ENCODE measurements at regions not wholly inside any gene's neighbourhood (a gene's known extent, or its start where the extent isn't known, plus 50 kb on each side); places are given as distances from the start of the nearest gene placed in this dataset.

DNA sequence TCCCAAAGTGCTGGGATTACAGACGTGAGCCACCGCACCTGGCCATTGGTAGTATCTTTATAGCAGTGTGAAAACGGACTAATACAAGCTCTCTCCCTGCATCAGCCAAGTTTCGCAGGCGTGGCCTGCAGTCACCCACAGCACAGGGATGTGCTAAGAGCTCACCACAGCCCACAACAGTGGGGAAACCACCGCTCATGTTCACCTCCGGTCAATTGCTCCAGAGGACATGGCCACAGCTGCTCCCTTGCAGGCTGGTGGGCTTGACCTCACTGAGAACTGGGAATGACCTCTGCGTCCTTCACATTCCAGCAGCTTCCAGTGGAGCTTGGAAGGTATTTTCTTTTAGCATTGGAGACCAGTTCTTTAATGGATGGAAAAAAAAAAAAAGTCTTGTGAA lies 156.4 kb downstream of the KCTD15 start:
- no peaks in the 10 kb centered on the region for H3K9me3 ChIP-seq (ENCODE audit: low read depth, low read length, poor library complexity, severe bottlenecking)
- H3K27me3 ChIP-seq (replicated peaks; ENCODE audit: insufficient read depth, low read depth, low read length, poor library complexity): no peaks in the 10 kb centered on the region
- intact Hi-C loops (cut with micrococcal nuclease; ENCODE audit: unreplicated experiment): no loop called here
- H3K27ac ChIP-seq (ENCODE audit: low read depth, low read length, poor library complexity, severe bottlenecking): no peak overlapping the region
- H3K4me1 ChIP-seq (ENCODE audit: insufficient read depth, low read length, poor library complexity, severe bottlenecking): no peaks in the 10 kb centered on the region
- POLR2A ChIA-PET (ENCODE audit: low non-redundant PET): no interaction called here
- no peak overlapping the region for H3K4me3 ChIP-seq (ENCODE audit: low read depth, low read length, poor library complexity, severe bottlenecking)
- no TSS peak for BruUV-seq (replicated peaks)
- TF ChIP-seq, protein P1, sequence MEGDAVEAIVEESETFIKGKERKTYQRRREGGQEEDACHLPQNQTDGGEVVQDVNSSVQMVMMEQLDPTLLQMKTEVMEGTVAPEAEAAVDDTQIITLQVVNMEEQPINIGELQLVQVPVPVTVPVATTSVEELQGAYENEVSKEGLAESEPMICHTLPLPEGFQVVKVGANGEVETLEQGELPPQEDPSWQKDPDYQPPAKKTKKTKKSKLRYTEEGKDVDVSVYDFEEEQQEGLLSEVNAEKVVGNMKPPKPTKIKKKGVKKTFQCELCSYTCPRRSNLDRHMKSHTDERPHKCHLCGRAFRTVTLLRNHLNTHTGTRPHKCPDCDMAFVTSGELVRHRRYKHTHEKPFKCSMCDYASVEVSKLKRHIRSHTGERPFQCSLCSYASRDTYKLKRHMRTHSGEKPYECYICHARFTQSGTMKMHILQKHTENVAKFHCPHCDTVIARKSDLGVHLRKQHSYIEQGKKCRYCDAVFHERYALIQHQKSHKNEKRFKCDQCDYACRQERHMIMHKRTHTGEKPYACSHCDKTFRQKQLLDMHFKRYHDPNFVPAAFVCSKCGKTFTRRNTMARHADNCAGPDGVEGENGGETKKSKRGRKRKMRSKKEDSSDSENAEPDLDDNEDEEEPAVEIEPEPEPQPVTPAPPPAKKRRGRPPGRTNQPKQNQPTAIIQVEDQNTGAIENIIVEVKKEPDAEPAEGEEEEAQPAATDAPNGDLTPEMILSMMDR (conservative IDR thresholded peaks at IDR 0.05; ENCODE audit: low read depth, low read length): no peak
- TF ChIP-seq EZH2 (IDR thresholded peaks at IDR 0.05; ENCODE audit: borderline replicate concordance, low read depth, low read length, poor library complexity, severe bottlenecking): no peak
- no peaks in the 10 kb centered on the region for H3K36me3 ChIP-seq (ENCODE audit: insufficient read depth, low read length, poor library complexity, severe bottlenecking)
- no peak for DNase-seq (ENCODE audit: low spot score)
- CTCF ChIA-PET: no interaction called here

DNA sequence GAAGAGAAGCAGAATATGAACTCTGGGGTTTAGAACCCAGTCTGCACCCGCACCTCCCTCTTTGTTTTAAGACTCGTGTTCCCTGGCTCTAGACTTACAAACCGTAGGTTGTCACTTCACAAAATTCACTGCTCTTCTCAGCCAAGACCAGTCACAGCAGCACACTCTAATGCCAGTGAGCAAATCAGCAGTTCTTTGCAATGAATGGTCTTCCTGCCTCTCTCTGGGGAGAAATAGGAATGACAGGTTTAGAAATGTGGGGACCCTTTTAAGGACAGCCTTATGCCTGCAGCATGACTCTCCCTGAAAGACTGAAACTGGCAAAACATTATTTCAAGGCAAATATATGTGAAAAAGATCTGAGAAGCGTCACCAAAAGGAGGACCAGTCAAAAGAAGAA lies 156.9 kb downstream of the KCTD15 start:
- H3K27ac ChIP-seq (ENCODE audit: low read depth, low read length, poor library complexity, severe bottlenecking): no peak overlapping the region
- DNase-seq (ENCODE audit: low spot score): no peak
- no peaks in the 10 kb centered on the region for H3K36me3 ChIP-seq (ENCODE audit: insufficient read depth, low read length, poor library complexity, severe bottlenecking)
- CTCF ChIA-PET: no interaction called here
- no TSS peak for BruUV-seq (replicated peaks)
- TF ChIP-seq, protein P1 (conservative IDR thresholded peaks at IDR 0.05; ENCODE audit: low read depth, low read length): no peak
- TF ChIP-seq EZH2 (IDR thresholded peaks at IDR 0.05; ENCODE audit: borderline replicate concordance, low read depth, low read length, poor library complexity, severe bottlenecking): no peak
- H3K4me1 ChIP-seq (ENCODE audit: insufficient read depth, low read length, poor library complexity, severe bottlenecking): no peaks in the 10 kb centered on the region
- no peaks in the 10 kb centered on the region for H3K9me3 ChIP-seq (ENCODE audit: low read depth, low read length, poor library complexity, severe bottlenecking)
- no peak overlapping the region for H3K4me3 ChIP-seq (ENCODE audit: low read depth, low read length, poor library complexity, severe bottlenecking)
- H3K27me3 ChIP-seq (replicated peaks; ENCODE audit: insufficient read depth, low read depth, low read length, poor library complexity): no peaks in the 10 kb centered on the region
- POLR2A ChIA-PET (ENCODE audit: low non-redundant PET): interaction anchor here (0.6 kb wide), 1 partner anchor 1321 kb away, joined by 3 read pairs; no protein-coding TSS in a partner anchor
- intact Hi-C loops (cut with micrococcal nuclease; ENCODE audit: unreplicated experiment): no loop called here

DNA sequence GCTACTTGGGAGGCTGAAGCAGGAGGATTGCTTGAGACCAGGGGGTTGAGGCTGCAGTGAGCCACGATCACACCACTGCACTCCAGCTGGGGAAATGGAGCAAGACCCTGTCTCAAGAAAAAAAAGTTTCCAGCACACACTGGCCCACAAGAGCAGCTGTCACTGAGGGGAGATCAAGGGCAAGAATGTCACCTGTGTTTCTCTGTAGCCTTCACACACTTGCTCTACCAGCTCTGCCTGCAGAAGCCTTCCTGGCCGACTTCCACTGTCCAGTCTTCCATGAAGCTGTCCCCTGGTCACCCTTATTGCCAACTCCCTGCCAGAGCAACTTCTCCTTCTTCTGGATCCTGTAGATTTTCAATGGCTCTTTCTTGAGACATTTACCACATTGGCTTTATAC lies 158.0 kb downstream of the KCTD15 start:
- H3K4me3 ChIP-seq (ENCODE audit: low read depth, low read length, poor library complexity, severe bottlenecking): no peak overlapping the region
- intact Hi-C loops (cut with micrococcal nuclease; ENCODE audit: unreplicated experiment): no loop called here
- POLR2A ChIA-PET (ENCODE audit: low non-redundant PET): no interaction called here
- no TSS peak for BruUV-seq (replicated peaks)
- DNase-seq (ENCODE audit: low spot score): no peak
- H3K27ac ChIP-seq (ENCODE audit: low read depth, low read length, poor library complexity, severe bottlenecking): no peak overlapping the region
- CTCF ChIA-PET: no interaction called here
- TF ChIP-seq, protein P1 (conservative IDR thresholded peaks at IDR 0.05; ENCODE audit: low read depth, low read length): no peak
- TF ChIP-seq EZH2 (IDR thresholded peaks at IDR 0.05; ENCODE audit: borderline replicate concordance, low read depth, low read length, poor library complexity, severe bottlenecking): no peak
- no peaks in the 10 kb centered on the region for H3K36me3 ChIP-seq (ENCODE audit: insufficient read depth, low read length, poor library complexity, severe bottlenecking)
- H3K27me3 ChIP-seq (replicated peaks; ENCODE audit: insufficient read depth, low read depth, low read length, poor library complexity): no peaks in the 10 kb centered on the region
- no peaks in the 10 kb centered on the region for H3K9me3 ChIP-seq (ENCODE audit: low read depth, low read length, poor library complexity, severe bottlenecking)
- no peaks in the 10 kb centered on the region for H3K4me1 ChIP-seq (ENCODE audit: insufficient read depth, low read length, poor library complexity, severe bottlenecking)

All from A673 (cell line).